OCI-LY1 (cell line): ENCODE measurements at regions not wholly inside any gene's neighbourhood (a gene's known extent, or its start where the extent isn't known, plus 50 kb on each side); places are given as distances from the start of the nearest gene placed in this dataset.

Experiments used
- H2AFZ ChIP-seq: fragments of 200-600 bp; sonication (generic), shearing (Covaris generic); 2 replicates; pipeline ENCODE4 v1.6.0; 2014; ENCODE audit warnings: antibody characterized with exemption, mild to moderate bottlenecking, low read length
- H3F3A ChIP-seq: fragments of 200-600 bp; sonication (generic), shearing (Covaris generic); 2 replicates; pipeline ENCODE4 v1.6.0; 2014; ENCODE audit warnings: mild to moderate bottlenecking, antibody characterized with exemption, low read length, moderate library complexity; ENCODE audit not compliant: insufficient read depth
- H3K27ac ChIP-seq: fragments of 200-600 bp; sonication (generic); 2 replicates; pipeline ENCODE4 v1.5.1; 2014; ENCODE audit warnings: low read length, mixed run types, mild to moderate bottlenecking, low read depth; ENCODE audit not compliant: poor library complexity, severe bottlenecking
- H3K27me3 ChIP-seq: fragments of 200-600 bp; sonication (generic); 2 replicates; pipeline ENCODE4 v1.6.0; 2014; ENCODE audit warnings: antibody characterized with exemption, mild to moderate bottlenecking, low read length, moderate library complexity; ENCODE audit not compliant: insufficient read depth
- H3K36me3 ChIP-seq: fragments of 200-600 bp; sonication (generic); 2 replicates; pipeline ENCODE4 v1.6.1; 2014; ENCODE audit warnings: mild to moderate bottlenecking, antibody characterized with exemption, low read length, moderate library complexity, mixed read lengths; ENCODE audit not compliant: insufficient read depth
- H3K4me1 ChIP-seq: fragments of 200-600 bp; sonication (generic); 2 replicates; pipeline ENCODE4 v1.5.1; 2014; ENCODE audit warnings: mild to moderate bottlenecking, low read length, moderate library complexity; ENCODE audit not compliant: insufficient read depth, severe bottlenecking
- H3K4me2 ChIP-seq: fragments of 200-600 bp; sonication (generic), shearing (Covaris generic); 2 replicates; pipeline ENCODE4 v1.6.1; 2014; ENCODE audit warnings: low read length
- H3K4me3 ChIP-seq: fragments of 200-600 bp; sonication (generic); 2 replicates; pipeline ENCODE4 v1.5.1; 2014; ENCODE audit warnings: low read length, low read depth, mild to moderate bottlenecking, mixed read lengths; ENCODE audit not compliant: poor library complexity, severe bottlenecking
- H3K79me2 ChIP-seq: fragments of 200-600 bp; shearing (Covaris generic); 2 replicates; pipeline ENCODE4 v1.6.1; 2016; ENCODE audit warnings: mixed run types, low read length, mixed read lengths; ENCODE audit not compliant: insufficient read depth
- H3K9ac ChIP-seq: fragments of 200-600 bp; sonication (generic), shearing (Covaris generic); 2 replicates; pipeline ENCODE4 v1.6.1; 2014; ENCODE audit warnings: mild to moderate bottlenecking, low read length, mixed read lengths
- H3K9me2 ChIP-seq: fragments of 200-600 bp; sonication (generic), shearing (Covaris generic); 2 replicates; pipeline ENCODE4 v1.6.1; 2014; ENCODE audit warnings: low read depth, mild to moderate bottlenecking, low read length, mixed read lengths
- H3K9me3 ChIP-seq: fragments of 200-600 bp; shearing (Covaris generic); 2 replicates; pipeline ENCODE4 v1.6.1; 2014; ENCODE audit warnings: low read length, mixed read lengths
- H4K20me1 ChIP-seq: fragments of 200-600 bp; sonication (generic), shearing (Covaris generic); 2 replicates; pipeline ENCODE4 v1.6.0; 2016; ENCODE audit warnings: mild to moderate bottlenecking, low read length; ENCODE audit not compliant: insufficient read depth
- EZH2 ChIP-seq: fragments of 200-600 bp; sonication (generic), shearing (Covaris generic); IDR thresholded peaks from 2 replicates; pipeline ENCODE4 v1.8.0; 2017; ENCODE audit warnings: borderline replicate concordance, mixed run types, mild to moderate bottlenecking, antibody characterized with exemption, low read length, moderate library complexity, mixed read lengths
- TF ChIP-seq, protein P1 (sequence below): fragments of 200-600 bp; sonication (generic), shearing (Covaris generic); IDR thresholded peaks from 2 replicates; pipeline ENCODE4 v1.5.1; 2017; ENCODE audit warnings: mild to moderate bottlenecking, antibody characterized with exemption, low read length, moderate library complexity, mixed read lengths

DNA sequence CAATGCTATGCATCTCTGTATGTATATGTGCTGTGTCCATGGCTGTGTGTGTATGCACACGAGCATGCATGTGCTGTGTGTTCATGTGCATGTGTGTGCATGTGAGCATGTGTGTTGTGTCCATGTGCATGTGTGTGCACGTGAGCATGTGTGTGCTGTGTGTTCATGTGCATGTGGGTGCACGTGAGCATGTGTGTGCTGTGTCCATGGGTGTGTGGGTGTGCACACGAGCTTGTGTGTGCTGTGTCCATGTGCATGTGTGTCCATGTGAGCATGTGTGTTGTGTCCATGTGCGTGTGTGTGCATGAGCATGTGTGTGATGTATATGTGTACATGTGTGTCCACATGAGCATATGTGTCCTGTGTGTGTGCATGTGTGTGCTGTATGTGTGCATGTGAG is 414.4 kb upstream of the SALL3 start:
- H3K4me2 ChIP-seq: no peak overlapping the region
- H3K4me3 ChIP-seq: no peak overlapping the region
- H4K20me1 ChIP-seq: no peaks in the 10 kb centered on the region
- TF ChIP-seq EZH2: no peak
- TF ChIP-seq, protein P1, sequence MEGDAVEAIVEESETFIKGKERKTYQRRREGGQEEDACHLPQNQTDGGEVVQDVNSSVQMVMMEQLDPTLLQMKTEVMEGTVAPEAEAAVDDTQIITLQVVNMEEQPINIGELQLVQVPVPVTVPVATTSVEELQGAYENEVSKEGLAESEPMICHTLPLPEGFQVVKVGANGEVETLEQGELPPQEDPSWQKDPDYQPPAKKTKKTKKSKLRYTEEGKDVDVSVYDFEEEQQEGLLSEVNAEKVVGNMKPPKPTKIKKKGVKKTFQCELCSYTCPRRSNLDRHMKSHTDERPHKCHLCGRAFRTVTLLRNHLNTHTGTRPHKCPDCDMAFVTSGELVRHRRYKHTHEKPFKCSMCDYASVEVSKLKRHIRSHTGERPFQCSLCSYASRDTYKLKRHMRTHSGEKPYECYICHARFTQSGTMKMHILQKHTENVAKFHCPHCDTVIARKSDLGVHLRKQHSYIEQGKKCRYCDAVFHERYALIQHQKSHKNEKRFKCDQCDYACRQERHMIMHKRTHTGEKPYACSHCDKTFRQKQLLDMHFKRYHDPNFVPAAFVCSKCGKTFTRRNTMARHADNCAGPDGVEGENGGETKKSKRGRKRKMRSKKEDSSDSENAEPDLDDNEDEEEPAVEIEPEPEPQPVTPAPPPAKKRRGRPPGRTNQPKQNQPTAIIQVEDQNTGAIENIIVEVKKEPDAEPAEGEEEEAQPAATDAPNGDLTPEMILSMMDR: no peak
- no peaks in the 10 kb centered on the region for H3K79me2 ChIP-seq
- H3F3A ChIP-seq: no peaks in the 10 kb centered on the region
- H3K36me3 ChIP-seq: no peaks in the 10 kb centered on the region
- H3K9me3 ChIP-seq: no peaks in the 10 kb centered on the region
- H3K9ac ChIP-seq: no peak overlapping the region
- H2AFZ ChIP-seq: no peak overlapping the region
- H3K9me2 ChIP-seq: no peaks in the 10 kb centered on the region
- H3K27me3 ChIP-seq: no peaks in the 10 kb centered on the region
- H3K4me1 ChIP-seq: no peaks in the 10 kb centered on the region
- no peak overlapping the region for H3K27ac ChIP-seq

DNA sequence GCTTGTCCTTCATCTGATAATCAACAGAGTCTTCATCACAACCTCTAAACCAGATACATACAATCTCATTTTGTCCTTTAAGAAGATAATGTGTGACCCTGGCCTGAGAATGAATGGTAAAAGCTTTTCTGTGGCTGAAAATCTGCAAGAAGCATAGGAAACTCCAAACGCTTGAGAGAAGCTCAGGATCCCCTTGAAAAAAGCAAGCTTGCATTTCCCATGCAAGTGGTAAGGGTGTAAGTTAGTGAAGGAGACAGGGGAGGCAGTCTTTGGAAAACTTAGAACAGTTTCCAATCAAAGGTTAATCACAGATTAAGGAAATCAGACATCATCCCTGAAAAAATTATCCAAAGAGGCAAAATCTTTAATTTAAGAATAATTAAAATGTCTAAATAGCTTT is 413.6 kb upstream of the SALL3 start:
- TF ChIP-seq, protein P1: no peak
- TF ChIP-seq EZH2: no peak
- no peaks in the 10 kb centered on the region for H3K27me3 ChIP-seq
- H3K4me3 ChIP-seq: no peak overlapping the region
- no peaks in the 10 kb centered on the region for H3K4me1 ChIP-seq
- H3K36me3 ChIP-seq: no peaks in the 10 kb centered on the region
- H4K20me1 ChIP-seq: no peaks in the 10 kb centered on the region
- H3F3A ChIP-seq: no peaks in the 10 kb centered on the region
- H3K9ac ChIP-seq: no peak overlapping the region
- H3K9me2 ChIP-seq: no peaks in the 10 kb centered on the region
- no peak overlapping the region for H3K4me2 ChIP-seq
- H2AFZ ChIP-seq: no peak overlapping the region
- H3K27ac ChIP-seq: no peak overlapping the region
- no peaks in the 10 kb centered on the region for H3K79me2 ChIP-seq
- H3K9me3 ChIP-seq: no peaks in the 10 kb centered on the region

- no peaks in the 10 kb centered on the region for H3K36me3 ChIP-seq
- H3K27me3 ChIP-seq: no peaks in the 10 kb centered on the region
- H3K9me3 ChIP-seq: no peaks in the 10 kb centered on the region
Measured at GRCh38 chr18:78566720-78567119, 412.9 kb upstream of the SALL3 start.

More at GRCh38 chr18:78566720-78567119, 412.9 kb upstream of the SALL3 start:
- Histone ChIP-seq H3F3A (no peaks in the 10 kb centered on the region), H3K4me1 (no peaks in the 10 kb centered on the region), H3K79me2 (no peaks in the 10 kb centered on the region), H3K4me3 (no peak overlapping the region), H2AFZ (no peak overlapping the region), H3K9me2 (no peaks in the 10 kb centered on the region), H3K9ac (no peak overlapping the region), H4K20me1 (no peaks in the 10 kb centered on the region), H3K4me2 (no peak overlapping the region), H3K27ac (no peak overlapping the region)
- TF ChIP-seq, protein P1: no peak
- TF ChIP-seq EZH2: no peak
